Astrocyte (in vitro differentiated cells and primary cell): ENCODE measurements at regions not wholly inside any gene's neighbourhood (a gene's known extent, or its start where the extent isn't known, plus 50 kb on each side); places are given as distances from the start of the nearest gene placed in this dataset.

Source experiments
- DNase-seq: peaks from one replicate; pipeline ENCODE4 v3.0.0-alpha.2; 2010; ENCODE audit warnings: low read depth
- FAIRE-seq: peaks from 2 replicates; lab custom pipeline; 2011; peaks lifted over from hg19 to GRCh38; lab: Jason Lieb, UNC
- H2AFZ ChIP-seq: 2 replicates; pipeline ENCODE4 v1.6.0; 2012; ENCODE audit warnings: low read depth, low read length, inconsistent platforms
- H3K27ac ChIP-seq: 2 replicates; pipeline ENCODE4 v1.5.1; 2011; ENCODE audit warnings: low read depth, low read length, inconsistent platforms
- H3K27me3 ChIP-seq: 2 replicates; pipeline ENCODE4 v1.6.0; 2011; ENCODE audit warnings: low read length, inconsistent platforms; ENCODE audit not compliant: insufficient read depth
- H3K36me3 ChIP-seq: 2 replicates; pipeline ENCODE4 v1.5.1; 2011; ENCODE audit warnings: low read length, inconsistent platforms; ENCODE audit not compliant: insufficient read depth
- H3K4me1 ChIP-seq: 2 replicates; pipeline ENCODE4 v1.5.1; 2011; ENCODE audit warnings: low read length, inconsistent platforms; ENCODE audit not compliant: insufficient read depth
- H3K4me2 ChIP-seq: 2 replicates; pipeline ENCODE4 v1.6.0; 2012; ENCODE audit warnings: low read length, inconsistent platforms
- H3K4me3 ChIP-seq: 2 replicates; pipeline ENCODE4 v1.5.1; 2011; ENCODE audit warnings: low read depth, mild to moderate bottlenecking, low read length, inconsistent platforms; ENCODE audit not compliant: insufficient read depth
- H3K79me2 ChIP-seq: 2 replicates; pipeline ENCODE4 v1.6.0; 2012; ENCODE audit warnings: mild to moderate bottlenecking, low read length, inconsistent platforms; ENCODE audit not compliant: insufficient read depth
- H3K9ac ChIP-seq: 2 replicates; pipeline ENCODE4 v1.6.0; 2012; ENCODE audit warnings: mild to moderate bottlenecking, low read length, inconsistent platforms
- H3K9me3 ChIP-seq: 2 replicates; pipeline ENCODE4 v1.5.1; 2012; ENCODE audit warnings: low read depth, mild to moderate bottlenecking, low read length, inconsistent platforms; ENCODE audit not compliant: insufficient read depth
- H4K20me1 ChIP-seq: 2 replicates; pipeline ENCODE4 v1.6.0; 2012; ENCODE audit warnings: low read length, inconsistent platforms; ENCODE audit not compliant: insufficient read depth
- H3K27ac Mint-ChIP-seq: one replicate; pipeline ENCODE4 v1.8.0; 2021; ENCODE audit warnings: mild to moderate bottlenecking, mixed read lengths; ENCODE audit not compliant: unreplicated experiment
- H3K27me3 Mint-ChIP-seq: one replicate; pipeline ENCODE4 v1.8.0; 2021; ENCODE audit warnings: low read depth, mixed read lengths; ENCODE audit not compliant: unreplicated experiment
- H3K36me3 Mint-ChIP-seq: one replicate; pipeline ENCODE4 v1.8.0; 2021; ENCODE audit warnings: low read depth, mixed read lengths; ENCODE audit not compliant: unreplicated experiment
- H3K4me1 Mint-ChIP-seq: one replicate; pipeline ENCODE4 v1.8.0; 2021; ENCODE audit warnings: low read depth, mixed read lengths; ENCODE audit not compliant: unreplicated experiment
- H3K4me3 Mint-ChIP-seq: one replicate; pipeline ENCODE4 v1.8.0; 2021; ENCODE audit warnings: mild to moderate bottlenecking, moderate library complexity, mixed read lengths; ENCODE audit not compliant: unreplicated experiment
- H3K9me3 Mint-ChIP-seq: one replicate; pipeline ENCODE4 v1.8.0; 2021; ENCODE audit warnings: mild to moderate bottlenecking, mixed read lengths; ENCODE audit not compliant: unreplicated experiment
- EZH2 ChIP-seq: IDR thresholded peaks from 2 replicates; pipeline ENCODE4 v1.6.1; 2012; ENCODE audit warnings: mild to moderate bottlenecking, low read length, inconsistent platforms; ENCODE audit not compliant: insufficient read depth
- TF ChIP-seq, protein P1 (sequence below): IDR thresholded peaks from 2 replicates; pipeline ENCODE4 v1.5.1; 2011; ENCODE audit warnings: low read depth, mild to moderate bottlenecking, inconsistent platforms, low read length, moderate library complexity; ENCODE audit not compliant: insufficient read depth

DNA sequence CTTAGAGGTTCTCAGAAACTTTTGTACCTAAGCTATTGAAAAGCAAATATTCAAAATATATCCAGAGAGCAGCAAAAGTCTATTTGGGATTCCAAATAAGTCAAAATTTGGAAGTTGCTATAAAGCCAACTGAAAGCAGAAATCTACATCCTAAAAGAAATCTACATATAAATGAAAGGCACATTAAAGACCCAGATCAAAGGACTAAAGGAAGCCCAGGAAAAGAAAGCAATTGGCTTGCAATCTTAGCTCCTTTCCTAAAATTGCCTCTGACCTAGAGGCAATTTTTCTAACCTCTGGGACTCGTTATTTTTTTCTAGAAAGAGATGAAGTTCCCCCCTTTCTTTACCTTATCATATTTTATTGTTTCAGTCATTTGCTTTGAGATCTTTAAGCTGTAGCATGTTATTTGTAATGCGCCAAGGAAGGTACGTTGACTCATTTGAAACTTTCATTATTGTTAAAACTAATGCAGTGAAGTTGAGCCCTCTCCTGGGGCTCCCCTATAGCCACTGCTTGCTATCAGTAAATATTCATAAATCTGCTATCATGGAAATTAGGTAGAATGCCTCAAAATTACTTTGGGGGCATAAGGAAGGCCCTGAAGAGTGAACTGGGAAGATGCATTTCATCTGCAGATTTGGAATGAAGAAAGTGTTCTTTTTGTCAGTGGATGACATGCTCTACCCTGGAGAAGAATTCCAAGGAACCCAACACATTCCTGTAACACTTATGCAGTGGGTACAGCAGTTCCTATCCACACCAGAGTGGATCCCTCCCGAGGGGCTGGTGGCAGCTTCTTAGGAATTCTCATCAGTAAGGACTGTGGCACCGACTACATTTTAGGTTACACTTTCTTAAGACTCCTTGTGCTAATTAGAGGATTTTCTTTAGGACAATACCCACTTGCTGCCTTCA, 177.8 kb upstream of the IGFBP7 start:
- Histone ChIP-seq H3K4me3 (no peak overlapping the region), H3K36me3 (no peaks in the 10 kb centered on the region), H3K27me3 (peaks cover 3% of the 10 kb centered on the region), H4K20me1 (no peaks in the 10 kb centered on the region), H2AFZ (no peak overlapping the region), H3K27ac (no peak overlapping the region), H3K9ac (no peak overlapping the region), H3K4me1 (no peaks in the 10 kb centered on the region), H3K79me2 (no peaks in the 10 kb centered on the region), H3K9me3 (no peaks in the 10 kb centered on the region), H3K4me2 (no peak overlapping the region)
- H3K9me3 Mint-ChIP-seq = no peaks in the 10 kb centered on the region
- no peak for TF ChIP-seq EZH2
- TF ChIP-seq, protein P1, sequence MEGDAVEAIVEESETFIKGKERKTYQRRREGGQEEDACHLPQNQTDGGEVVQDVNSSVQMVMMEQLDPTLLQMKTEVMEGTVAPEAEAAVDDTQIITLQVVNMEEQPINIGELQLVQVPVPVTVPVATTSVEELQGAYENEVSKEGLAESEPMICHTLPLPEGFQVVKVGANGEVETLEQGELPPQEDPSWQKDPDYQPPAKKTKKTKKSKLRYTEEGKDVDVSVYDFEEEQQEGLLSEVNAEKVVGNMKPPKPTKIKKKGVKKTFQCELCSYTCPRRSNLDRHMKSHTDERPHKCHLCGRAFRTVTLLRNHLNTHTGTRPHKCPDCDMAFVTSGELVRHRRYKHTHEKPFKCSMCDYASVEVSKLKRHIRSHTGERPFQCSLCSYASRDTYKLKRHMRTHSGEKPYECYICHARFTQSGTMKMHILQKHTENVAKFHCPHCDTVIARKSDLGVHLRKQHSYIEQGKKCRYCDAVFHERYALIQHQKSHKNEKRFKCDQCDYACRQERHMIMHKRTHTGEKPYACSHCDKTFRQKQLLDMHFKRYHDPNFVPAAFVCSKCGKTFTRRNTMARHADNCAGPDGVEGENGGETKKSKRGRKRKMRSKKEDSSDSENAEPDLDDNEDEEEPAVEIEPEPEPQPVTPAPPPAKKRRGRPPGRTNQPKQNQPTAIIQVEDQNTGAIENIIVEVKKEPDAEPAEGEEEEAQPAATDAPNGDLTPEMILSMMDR = no peak
- FAIRE-seq = no peak
- no peak overlapping the region for H3K27ac Mint-ChIP-seq
- no peaks in the 10 kb centered on the region for H3K36me3 Mint-ChIP-seq
- H3K4me1 Mint-ChIP-seq = peaks cover 15% of the 10 kb centered on the region
- no peak for DNase-seq
- no peak overlapping the region for H3K4me3 Mint-ChIP-seq
- no peaks in the 10 kb centered on the region for H3K27me3 Mint-ChIP-seq

DNA sequence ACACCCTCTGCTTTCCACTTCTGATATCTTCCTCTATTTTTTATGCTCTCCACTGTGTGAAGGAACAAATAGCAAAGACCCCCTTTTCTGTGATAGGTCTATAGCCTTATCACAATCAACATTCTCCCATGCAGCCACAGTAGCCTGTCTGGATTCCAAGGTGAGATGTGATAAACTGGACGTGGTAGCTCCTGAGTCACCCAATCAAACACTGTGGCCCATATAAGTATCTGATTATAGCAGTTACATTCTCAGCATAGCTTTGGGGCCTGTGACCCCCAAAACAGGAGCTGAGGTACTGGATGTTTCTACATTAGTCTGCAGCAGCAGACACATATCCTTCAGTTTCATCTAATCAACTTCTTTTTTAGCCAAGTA, 172.7 kb upstream of the IGFBP7 start:
- Histone ChIP-seq H3K4me3 (no peak overlapping the region), H3K4me2 (no peak overlapping the region), H3K27ac (no peak overlapping the region), H3K9ac (no peak overlapping the region), H3K79me2 (no peaks in the 10 kb centered on the region), H3K9me3 (no peaks in the 10 kb centered on the region), H3K36me3 (no peaks in the 10 kb centered on the region), H3K4me1 (no peaks in the 10 kb centered on the region), H4K20me1 (no peaks in the 10 kb centered on the region), H2AFZ (no peak overlapping the region), H3K27me3 (peaks cover 3% of the 10 kb centered on the region)
- Mint-ChIP-seq H3K27me3 (no peaks in the 10 kb centered on the region), H3K9me3 (no peaks in the 10 kb centered on the region), H3K4me3 (no peak overlapping the region), H3K27ac (no peak overlapping the region), H3K4me1 (peaks cover 7% of the 10 kb centered on the region), H3K36me3 (no peaks in the 10 kb centered on the region)
- no peak for TF ChIP-seq EZH2
- TF ChIP-seq, protein P1 = no peak
- DNase-seq (no peak), FAIRE-seq (no peak)

DNA sequence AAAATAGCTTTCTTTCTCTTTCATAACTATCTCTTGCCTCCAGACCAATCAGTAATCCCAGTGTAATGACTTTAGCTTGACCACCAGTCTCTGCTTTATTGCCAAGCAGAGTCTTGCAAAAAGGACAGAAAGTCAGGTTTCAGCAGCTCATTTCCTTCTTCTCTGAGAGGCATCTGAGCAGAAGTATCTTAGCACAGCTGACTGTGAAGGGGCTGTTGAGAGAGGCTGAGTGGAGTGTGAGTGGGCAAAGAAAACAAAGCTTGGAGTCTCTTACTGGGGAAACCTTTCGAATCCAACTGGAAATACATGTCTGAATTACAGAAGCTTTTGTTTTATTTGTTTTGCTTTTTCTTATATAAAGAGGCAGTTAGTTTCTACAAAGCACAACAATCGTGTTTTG, 170.3 kb upstream of the IGFBP7 start:
- TF ChIP-seq, protein P1 = no peak
- no peak for TF ChIP-seq EZH2
- Histone ChIP-seq H3K27me3 (peaks cover 3% of the 10 kb centered on the region), H3K4me1 (no peaks in the 10 kb centered on the region), H3K4me2 (no peak overlapping the region), H4K20me1 (no peaks in the 10 kb centered on the region), H3K79me2 (no peaks in the 10 kb centered on the region), H3K27ac (no peak overlapping the region), H2AFZ (no peak overlapping the region), H3K4me3 (no peak overlapping the region), H3K9me3 (no peaks in the 10 kb centered on the region), H3K36me3 (no peaks in the 10 kb centered on the region), H3K9ac (no peak overlapping the region)
- H3K36me3 Mint-ChIP-seq = no peaks in the 10 kb centered on the region
- H3K9me3 Mint-ChIP-seq = peaks cover 1% of the 10 kb centered on the region
- no peak for DNase-seq
- no peak overlapping the region for H3K27ac Mint-ChIP-seq
- no peak for FAIRE-seq
- no peaks in the 10 kb centered on the region for H3K27me3 Mint-ChIP-seq
- peaks cover 7% of the 10 kb centered on the region for H3K4me1 Mint-ChIP-seq
- H3K4me3 Mint-ChIP-seq = no peak overlapping the region
